AG04449 (cell line): ENCODE measurements at regions not wholly inside any gene's neighbourhood (a gene's known extent, or its start where the extent isn't known, plus 50 kb on each side); places are given as distances from the start of the nearest gene placed in this dataset.
"Not testable (repeated sequence)": the region's sequence is repeated elsewhere in the genome, so short reads cannot be mapped to it uniquely, and the experiment has no call there.

ENCODE experiments used
- CTCF ChIA-PET: fragments of 350-600 bp; formaldehyde crosslinking; extraction: SDS; loops from one replicate; lab custom pipeline; 2021; ENCODE audit warnings: antibody characterized with exemption; lab: Yijun Ruan, JAX
- POLR2A ChIA-PET: fragments of 400-600, 350-600 bp; formaldehyde crosslinking; extraction: SDS; loops from one replicate; lab custom pipeline; 2020; ENCODE audit warnings: antibody characterized with exemption, inconsistent platforms; lab: Yijun Ruan, JAX
- DNase-seq: peaks from one replicate; pipeline ENCODE4 v3.0.0-alpha.2; 2010; ENCODE audit warnings: low read depth, low spot score
- H3K4me3 ChIP-seq: 2 replicates; pipeline ENCODE4 v1.5.1; 2011; ENCODE audit warnings: low read depth, mild to moderate bottlenecking, control low read depth, low read length
- TF ChIP-seq, protein P1 (sequence below): IDR thresholded peaks from one replicate; pipeline ENCODE4 v1.5.1; 2011; ENCODE audit warnings: mild to moderate bottlenecking, moderate library complexity, low read length, control low read depth, inconsistent platforms; ENCODE audit not compliant: insufficient read depth; ENCODE audit errors: missing control alignments

DNA sequence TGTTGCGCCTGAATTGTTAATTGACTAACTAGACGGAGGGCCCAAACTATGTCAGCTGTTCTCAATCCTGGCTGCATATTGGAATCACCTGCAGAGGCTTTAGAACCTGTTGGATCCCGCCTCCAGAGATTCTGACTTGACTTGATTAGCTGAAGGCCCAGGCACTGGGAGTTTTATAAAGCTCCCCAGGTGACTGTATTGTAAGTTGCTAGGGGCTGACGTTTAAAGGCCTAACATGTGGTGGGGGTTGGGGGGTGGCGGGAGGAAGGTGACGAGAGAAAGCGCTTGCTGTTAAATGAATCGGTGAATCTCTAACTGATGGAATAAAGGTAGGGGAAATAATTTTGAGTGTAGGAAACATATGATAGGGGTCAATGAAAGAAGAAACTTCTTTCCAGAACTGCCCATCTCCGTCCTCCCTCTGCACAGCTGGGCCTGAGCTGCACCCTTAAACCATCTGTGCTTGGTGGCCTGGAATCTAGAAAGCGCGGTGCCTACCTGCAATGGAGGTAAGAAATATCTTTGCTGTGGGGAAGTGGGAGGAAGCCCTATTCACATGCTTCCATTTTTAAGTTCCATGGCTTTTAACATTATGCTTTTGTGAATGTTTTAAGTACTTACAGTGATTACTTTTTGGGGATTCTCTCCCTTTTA lies 225.0 kb upstream of the FAM3C start:
- POLR2A ChIA-PET: no interaction called here
- H3K4me3 ChIP-seq: no peak overlapping the region
- DNase-seq: no peak
- TF ChIP-seq, protein P1, sequence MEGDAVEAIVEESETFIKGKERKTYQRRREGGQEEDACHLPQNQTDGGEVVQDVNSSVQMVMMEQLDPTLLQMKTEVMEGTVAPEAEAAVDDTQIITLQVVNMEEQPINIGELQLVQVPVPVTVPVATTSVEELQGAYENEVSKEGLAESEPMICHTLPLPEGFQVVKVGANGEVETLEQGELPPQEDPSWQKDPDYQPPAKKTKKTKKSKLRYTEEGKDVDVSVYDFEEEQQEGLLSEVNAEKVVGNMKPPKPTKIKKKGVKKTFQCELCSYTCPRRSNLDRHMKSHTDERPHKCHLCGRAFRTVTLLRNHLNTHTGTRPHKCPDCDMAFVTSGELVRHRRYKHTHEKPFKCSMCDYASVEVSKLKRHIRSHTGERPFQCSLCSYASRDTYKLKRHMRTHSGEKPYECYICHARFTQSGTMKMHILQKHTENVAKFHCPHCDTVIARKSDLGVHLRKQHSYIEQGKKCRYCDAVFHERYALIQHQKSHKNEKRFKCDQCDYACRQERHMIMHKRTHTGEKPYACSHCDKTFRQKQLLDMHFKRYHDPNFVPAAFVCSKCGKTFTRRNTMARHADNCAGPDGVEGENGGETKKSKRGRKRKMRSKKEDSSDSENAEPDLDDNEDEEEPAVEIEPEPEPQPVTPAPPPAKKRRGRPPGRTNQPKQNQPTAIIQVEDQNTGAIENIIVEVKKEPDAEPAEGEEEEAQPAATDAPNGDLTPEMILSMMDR: no peak
- CTCF ChIA-PET: no interaction called here

DNA sequence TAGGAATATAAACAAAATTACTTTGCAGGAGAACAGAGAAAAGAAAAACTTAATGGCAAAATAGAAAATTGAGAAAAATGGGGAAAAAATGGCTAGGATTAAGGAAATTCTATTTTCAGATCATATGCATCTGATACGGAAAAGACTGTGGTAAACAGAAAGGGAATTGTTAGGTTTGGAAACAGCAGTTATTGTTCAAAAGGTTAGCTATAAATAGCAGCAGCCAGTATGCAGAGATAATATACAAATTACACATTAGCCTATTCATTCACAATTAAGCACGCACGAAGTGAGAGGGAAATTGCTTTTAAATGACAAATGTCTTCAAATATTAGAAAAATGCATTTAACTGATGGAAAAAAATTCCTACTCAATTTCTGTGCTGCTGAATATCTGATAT lies 224.1 kb upstream of the FAM3C start:
- CTCF ChIA-PET: no interaction called here
- no peak for DNase-seq
- no peak overlapping the region for H3K4me3 ChIP-seq
- POLR2A ChIA-PET: no interaction called here
- TF ChIP-seq, protein P1: no peak

DNA sequence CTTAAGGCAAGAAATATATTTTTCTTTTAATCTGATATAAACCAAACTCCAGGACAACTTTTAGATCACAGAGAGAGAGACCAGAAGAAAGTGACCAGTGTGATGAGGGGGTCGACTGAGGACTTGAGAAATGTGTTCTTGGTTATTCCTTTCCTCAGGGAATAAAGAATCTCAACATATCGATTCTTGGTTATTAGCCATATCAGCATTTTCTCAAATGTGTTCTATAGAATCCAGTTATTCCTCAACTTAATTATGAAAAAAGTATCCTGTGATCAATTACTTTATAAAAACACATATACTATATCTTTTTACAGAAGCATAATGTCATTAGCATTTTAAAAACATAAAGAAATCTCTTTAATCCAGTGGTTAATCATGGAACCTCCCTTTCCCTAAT lies 222.1 kb upstream of the FAM3C start:
- DNase-seq: no peak
- TF ChIP-seq, protein P1: no peak
- H3K4me3 ChIP-seq: no peak overlapping the region
- CTCF ChIA-PET: no interaction called here
- POLR2A ChIA-PET: no interaction called here

GRCh38 chr7:121610243-121610642 lies 214.1 kb upstream of the FAM3C start:
- ChIA-PET CTCF (interaction anchor here (1.1 kb wide), 1 partner anchor 384 kb away, joined by 5 read pairs; no protein-coding TSS in a partner anchor), POLR2A (no interaction called here)
- H3K4me3 ChIP-seq: no peak overlapping the region
- no peak for DNase-seq
- TF ChIP-seq, protein P1: no peak

DNA sequence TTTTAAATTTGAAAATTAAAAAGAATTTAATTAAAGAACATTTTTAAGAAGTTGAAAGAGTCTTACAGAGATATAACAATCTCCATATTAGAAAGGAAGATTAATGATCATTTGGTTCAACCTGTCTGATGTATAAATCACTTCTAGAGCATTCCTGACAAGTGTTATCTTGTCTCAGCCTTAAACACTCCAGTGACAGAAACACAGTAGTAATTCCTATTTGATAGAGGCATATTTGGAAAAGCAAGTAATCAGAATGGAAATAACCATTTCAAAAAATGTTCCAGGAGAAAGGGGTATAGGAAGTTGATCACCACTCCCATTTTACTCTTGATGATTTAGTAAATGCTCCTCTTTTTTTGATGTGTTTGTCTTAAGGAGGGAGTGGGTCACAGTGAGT lies 213.1 kb upstream of the FAM3C start:
- CTCF ChIA-PET: interaction anchor here (1.1 to 2.1 kb wide), 2 partner anchors 385 to 387 kb away, joined by 4 to 5 read pairs; no protein-coding TSS in a partner anchor
- no peak overlapping the region for H3K4me3 ChIP-seq
- no peak for DNase-seq
- TF ChIP-seq, protein P1: no peak
- POLR2A ChIA-PET: no interaction called here

- no peak overlapping the region for H3K4me3 ChIP-seq
- POLR2A ChIA-PET: no interaction called here
Measured at GRCh38 chr7:121608785-121609184, 212.7 kb upstream of the FAM3C start.

DNA sequence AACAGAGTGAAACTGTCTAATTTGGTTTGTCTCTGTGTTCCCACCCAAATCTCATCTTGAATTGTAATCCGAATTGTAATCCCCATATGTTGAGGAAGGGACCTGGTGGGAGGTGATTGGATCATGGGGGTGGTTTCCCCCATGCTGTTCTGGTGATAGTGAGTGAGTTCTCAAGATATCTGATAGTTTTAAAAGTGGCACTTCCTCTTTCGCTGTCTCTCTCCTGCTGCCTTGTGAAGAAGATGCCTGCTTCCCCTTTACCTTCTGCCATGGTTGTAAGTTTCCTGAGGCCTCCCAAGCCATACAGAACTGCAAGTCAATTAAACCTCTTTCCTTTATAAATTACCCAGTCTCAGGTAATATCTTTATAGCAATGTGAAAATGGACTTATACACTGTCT lies 212.1 kb upstream of the FAM3C start:
- DNase-seq, H3K4me3 ChIP-seq, POLR2A ChIA-PET: not testable (repeated sequence)
- CTCF ChIA-PET: interaction anchor here (2.1 to 5.9 kb wide), 2 partner anchors 385 to 388 kb away, joined by 4 to 49 read pairs; no protein-coding TSS in a partner anchor

More at GRCh38 chr7:121608785-121609184, 212.7 kb upstream of the FAM3C start:
- no peak for DNase-seq
- TF ChIP-seq, protein P1: no peak
- CTCF ChIA-PET: interaction anchor here (2.1 to 5.9 kb wide), 2 partner anchors 385 to 387 kb away, joined by 4 to 49 read pairs; no protein-coding TSS in a partner anchor
